ENCODE measurements at regions not wholly inside any gene's neighbourhood (a gene's known extent, or its start where the extent isn't known, plus 50 kb on each side); places are given as distances from the start of the nearest gene placed in this dataset.

GRCh38 chr17:17405673-17406072, 71.1 kb upstream of the MED9 start:
- TF ChIP-seq CTCF (conservative IDR thresholded peaks at IDR 0.05) = no peak
- no peak for TF ChIP-seq ZFX (IDR thresholded peaks at IDR 0.05)
